Umbilical cord (tissue), 1 donor: ENCODE measurements at regions not wholly inside any gene's neighbourhood (a gene's known extent, or its start where the extent isn't known, plus 50 kb on each side); places are given as distances from the start of the nearest gene placed in this dataset.

Experiments used
- DNase-seq: peaks from one replicate; pipeline ENCODE4 v3.0.0-alpha.2; 2015; ENCODE audit warnings: low spot score

DNA sequence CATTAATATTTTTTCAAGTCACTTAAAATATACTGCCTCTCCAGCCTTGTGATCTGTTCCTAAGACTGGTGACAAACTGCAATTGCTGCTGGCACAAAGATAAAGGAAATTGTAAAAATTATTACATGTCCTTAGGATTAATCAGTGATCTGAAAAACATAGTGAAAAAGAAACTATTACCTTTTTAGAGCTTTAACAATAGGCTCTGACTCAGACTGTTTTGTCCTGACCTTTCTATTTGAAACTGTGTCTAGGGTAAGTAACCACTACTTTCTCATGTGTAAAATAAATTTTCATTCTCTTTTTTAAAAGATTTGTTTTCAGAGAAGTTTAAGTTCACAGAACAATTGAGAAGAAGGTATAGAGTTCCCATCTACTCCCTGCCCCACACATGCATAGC is 80.4 kb upstream of the CLEC14A start:
- no peak for DNase-seq

DNA sequence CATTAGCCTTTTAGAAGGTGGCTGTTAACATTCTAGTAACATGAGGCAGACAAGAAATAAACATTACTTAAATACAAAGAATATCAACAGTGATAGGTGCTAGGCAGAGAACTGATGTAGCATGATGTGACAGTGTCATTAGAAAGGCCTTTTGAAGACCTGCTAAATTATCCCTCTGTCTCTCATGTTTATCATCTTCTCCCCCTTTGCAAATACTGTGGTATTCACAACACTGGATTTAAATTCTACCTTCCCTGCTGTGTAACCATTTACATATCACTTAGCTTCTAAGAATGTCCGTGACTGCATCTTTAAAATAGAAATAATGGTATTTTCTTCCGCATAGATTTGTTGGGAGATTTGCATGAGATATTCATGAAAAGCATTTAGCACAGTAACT is 74.4 kb upstream of the CLEC14A start:
- no peak for DNase-seq

DNA sequence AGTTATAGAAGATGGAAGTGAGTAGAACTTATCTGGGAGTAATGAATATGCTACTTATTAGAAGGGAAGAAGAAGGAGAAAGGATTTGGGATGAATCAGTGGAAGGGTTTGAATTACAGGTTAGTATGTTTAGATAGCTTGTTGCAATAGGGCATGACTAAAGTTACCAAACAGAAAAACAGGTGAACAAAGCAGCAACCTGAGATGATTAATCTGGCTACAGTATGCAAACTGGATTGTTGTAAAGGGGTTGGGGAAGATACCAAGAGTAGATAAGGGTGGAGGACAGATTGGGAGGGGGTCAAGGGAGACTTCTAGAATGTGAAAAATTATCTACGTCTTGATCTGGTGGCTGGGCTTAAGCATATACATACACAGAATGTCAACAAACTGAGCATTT is 73.4 kb upstream of the CLEC14A start:
- no peak for DNase-seq

DNA sequence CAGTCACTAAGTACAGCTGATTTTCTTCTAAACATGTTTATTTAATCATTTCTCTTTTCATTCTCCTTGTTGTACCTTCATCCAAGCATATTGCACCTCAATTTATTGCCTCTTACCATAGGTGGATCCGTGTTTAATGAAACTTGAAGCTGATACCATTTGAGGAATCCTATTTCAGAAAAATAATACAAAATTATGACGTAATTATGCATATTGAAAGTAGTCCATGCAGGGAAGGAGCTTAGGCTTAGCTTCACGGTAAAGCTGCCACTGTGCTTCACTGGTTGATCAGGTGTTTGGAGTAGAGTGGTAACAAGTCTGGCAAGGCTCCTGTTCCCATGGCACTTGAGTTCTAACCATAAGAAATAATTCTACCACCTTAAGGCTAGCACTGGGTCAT is 61.0 kb upstream of the CLEC14A start:
- no peak for DNase-seq

DNA sequence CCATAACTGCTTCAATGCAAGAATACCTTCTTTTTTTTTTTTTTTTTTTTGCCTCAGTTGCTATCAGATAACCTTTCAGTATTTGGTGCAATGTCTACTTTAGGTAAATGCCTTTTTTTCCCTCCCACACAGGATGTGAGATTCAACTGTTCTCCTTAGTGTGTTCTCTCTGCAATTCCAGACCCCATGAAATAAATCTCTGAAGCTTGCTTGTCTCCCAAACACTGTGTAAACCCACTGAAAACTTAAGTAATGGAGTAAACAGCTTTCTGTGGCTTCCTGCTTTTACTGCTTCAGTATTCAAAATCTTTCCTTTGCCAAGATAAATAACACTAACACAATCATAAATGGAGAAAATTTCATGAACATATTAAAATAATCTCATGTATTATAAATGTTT is 55.8 kb upstream of the CLEC14A start:
- no peak for DNase-seq

DNA sequence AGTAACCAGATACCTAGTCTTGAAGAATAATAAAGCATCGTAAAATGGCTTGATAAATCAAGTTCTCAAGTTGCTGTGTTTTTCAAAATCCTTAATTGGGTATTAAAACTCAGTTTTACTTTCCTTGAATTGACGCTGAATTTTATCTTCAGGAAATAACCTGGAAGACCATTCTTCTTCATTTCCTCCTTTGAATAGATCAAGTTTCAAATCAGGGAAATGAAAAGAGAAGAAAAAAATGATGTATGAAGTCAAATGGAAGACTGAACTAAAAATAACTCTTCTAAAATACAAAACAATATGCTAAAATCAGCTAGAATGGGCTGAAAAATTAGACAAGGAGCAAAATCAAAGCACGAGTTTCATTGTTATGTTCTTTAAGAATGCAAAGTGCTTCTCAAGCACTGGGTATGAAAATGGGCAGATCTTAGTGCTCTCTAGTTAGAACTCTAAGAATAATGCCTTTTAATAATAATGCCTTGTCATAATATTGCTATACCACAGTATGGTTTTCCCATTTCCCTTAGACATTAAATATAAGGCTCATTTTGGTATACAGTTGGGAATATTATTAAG is 54.6 kb upstream of the CLEC14A start:
- DNase-seq = peak; percentile 23

DNA sequence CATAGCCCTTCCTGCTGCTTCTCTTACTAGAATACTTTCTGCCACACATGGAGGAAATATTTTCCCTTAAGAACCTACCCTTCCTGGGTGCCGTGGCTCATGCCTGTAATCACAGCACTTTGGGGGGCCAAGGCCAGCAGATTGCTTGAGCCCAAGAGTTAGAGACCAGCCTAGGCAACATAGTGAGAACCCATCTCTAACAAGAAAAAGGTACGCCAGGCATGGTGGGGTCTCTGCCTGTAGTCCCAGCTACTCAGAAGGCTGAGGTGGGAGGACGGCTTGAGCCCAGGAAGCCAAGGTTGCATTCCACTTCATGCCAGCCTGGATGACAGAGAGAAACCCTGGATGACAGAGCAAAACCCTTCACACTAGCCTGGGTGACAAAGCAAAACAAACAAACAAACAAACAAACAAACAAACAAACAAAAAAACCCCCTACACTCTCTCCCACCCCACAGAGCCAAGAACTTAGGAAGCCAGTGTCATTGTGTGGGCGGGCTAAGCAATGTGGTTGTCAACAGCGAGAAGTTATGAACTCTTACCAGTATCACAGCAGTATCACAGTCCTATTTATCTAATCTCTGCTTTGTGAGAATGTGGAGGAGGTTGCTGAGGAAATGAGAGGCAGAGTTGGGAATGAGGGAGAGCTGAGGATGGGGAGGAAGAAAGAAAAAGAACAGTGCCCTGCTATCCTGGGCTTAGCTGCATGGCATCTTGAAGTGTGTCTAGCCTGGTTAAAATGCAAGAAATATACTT is 53.8 kb upstream of the CLEC14A start:
- no peak for DNase-seq
